ENCODE measurements at regions not wholly inside any gene's neighbourhood (a gene's known extent, or its start where the extent isn't known, plus 50 kb on each side); places are given as distances from the start of the nearest gene placed in this dataset.

GRCh38 chr5:155954701-155955445 is 372.1 kb upstream of the SGCD start:
- no peak for DNase-seq (ENCODE audit: low spot score)
- intact Hi-C loops (cut with DNase I): no loop called here

- intact Hi-C loops (cut with DNase I): no loop called here
- DNase-seq (ENCODE audit: low spot score): no peak
Observed at GRCh38 chr5:155957884-155958283, 369.1 kb upstream of the SGCD start.

GRCh38 chr5:155959082-155959481 is 367.9 kb upstream of the SGCD start:
- DNase-seq (ENCODE audit: low spot score): no peak
- intact Hi-C loops (cut with DNase I): no loop called here

- intact Hi-C loops (cut with DNase I): no loop called here
- no peak for DNase-seq (ENCODE audit: low spot score)
Observed at GRCh38 chr5:155960177-155960576, 366.8 kb upstream of the SGCD start.

GRCh38 chr5:155969537-155969936 is 357.4 kb upstream of the SGCD start:
- no peak for DNase-seq (ENCODE audit: low spot score)
- intact Hi-C loops (cut with DNase I): no loop called here

- no peak for DNase-seq (ENCODE audit: low spot score)
- intact Hi-C loops (cut with DNase I): no loop called here
Observed at GRCh38 chr5:155974369-155974768, 352.6 kb upstream of the SGCD start.

- intact Hi-C loops (cut with DNase I): no loop called here
- no peak for DNase-seq (ENCODE audit: low spot score)
Observed at GRCh38 chr5:155978850-155979249, 348.1 kb upstream of the SGCD start.

GRCh38 chr5:155982354-155982753 is 344.6 kb upstream of the SGCD start:
- intact Hi-C loops (cut with DNase I): no loop called here
- no peak for DNase-seq (ENCODE audit: low spot score)

- no peak for DNase-seq (ENCODE audit: low spot score)
- intact Hi-C loops (cut with DNase I): no loop called here
Observed at GRCh38 chr5:155983954-155984353, 343.0 kb upstream of the SGCD start.

GRCh38 chr5:155987265-155987810 is 339.6 kb upstream of the SGCD start:
- intact Hi-C loops (cut with DNase I): no loop called here
- no peak for DNase-seq (ENCODE audit: low spot score)

GRCh38 chr5:155989879-155990278 is 337.1 kb upstream of the SGCD start:
- intact Hi-C loops (cut with DNase I): no loop called here

GRCh38 chr5:155996123-155996522 is 330.8 kb upstream of the SGCD start:
- no peak for DNase-seq (ENCODE audit: low spot score)
- intact Hi-C loops (cut with DNase I): no loop called here

More at GRCh38 chr5:155989879-155990278, 337.1 kb upstream of the SGCD start:
- no peak for DNase-seq (ENCODE audit: low spot score)

GRCh38 chr5:155998257-155998656 is 328.7 kb upstream of the SGCD start:
- no peak for DNase-seq (ENCODE audit: low spot score)
- intact Hi-C loops (cut with DNase I): no loop called here

GRCh38 chr5:156000115-156000514 is 326.8 kb upstream of the SGCD start:
- intact Hi-C loops (cut with DNase I): no loop called here
- DNase-seq (ENCODE audit: low spot score): no peak

GRCh38 chr5:156004754-156005153 is 322.2 kb upstream of the SGCD start:
- intact Hi-C loops (cut with DNase I): no loop called here

GRCh38 chr5:156006026-156006647 is 320.8 kb upstream of the SGCD start:
- DNase-seq (ENCODE audit: low spot score): no peak
- intact Hi-C loops (cut with DNase I): no loop called here

More at GRCh38 chr5:156004754-156005153, 322.2 kb upstream of the SGCD start:
- no peak for DNase-seq (ENCODE audit: low spot score)

GRCh38 chr5:156008844-156009243 is 318.1 kb upstream of the SGCD start:
- no peak for DNase-seq (ENCODE audit: low spot score)
- intact Hi-C loops (cut with DNase I): no loop called here

GRCh38 chr5:156009583-156009982 is 317.4 kb upstream of the SGCD start:
- DNase-seq (ENCODE audit: low spot score): no peak
- intact Hi-C loops (cut with DNase I): no loop called here

GRCh38 chr5:156015137-156015536 is 311.8 kb upstream of the SGCD start:
- no peak for DNase-seq (ENCODE audit: low spot score)
- intact Hi-C loops (cut with DNase I): no loop called here

GRCh38 chr5:156019130-156019529 is 307.8 kb upstream of the SGCD start:
- DNase-seq (ENCODE audit: low spot score): no peak
- intact Hi-C loops (cut with DNase I): no loop called here

- no peak for DNase-seq (ENCODE audit: low spot score)
- intact Hi-C loops (cut with DNase I): no loop called here
Observed at GRCh38 chr5:156019571-156020180, 307.3 kb upstream of the SGCD start.

All from cardiac septum (tissue), 1 donor.